GM12878 (cell line): ENCODE measurements at regions not wholly inside any gene's neighbourhood (a gene's known extent, or its start where the extent isn't known, plus 50 kb on each side); places are given as distances from the start of the nearest gene placed in this dataset.

Experiments used
- ATAC-seq: fragments of 200-7000 bp; cut with Tn5 transposase; 3 replicates; pipeline ENCODE4 v1.9.1; 2020; ENCODE audit warnings: mild to moderate bottlenecking, moderate library complexity
- BruUV-seq: library from RNA; stranded (reverse); fragments of 400-500 nt; replicated peaks from 2 replicates; lab custom pipeline; 2021; lab: Mats Ljungman, UMichigan
- CTCF ChIA-PET: fragments of 300-600 bp; sonication (Branson Sonifier 250); formaldehyde crosslinking; extraction: SDS; loops from one replicate; lab custom pipeline; 2021; ENCODE audit warnings: inconsistent platforms; lab: Yijun Ruan, JAX
- POLR2A ChIA-PET: fragments of 350-600 bp; formaldehyde crosslinking; extraction: SDS; loops from one replicate; lab custom pipeline; 2021; ENCODE audit warnings: inconsistent platforms; lab: Charles Lee
- RAD21 ChIA-PET: fragments of 300-600 bp; sonication (Branson Sonifier 250); formaldehyde crosslinking; loops from one replicate; lab custom pipeline; 2023; ENCODE audit warnings: antibody characterized with exemption; ENCODE audit not compliant: unreplicated experiment; lab: Charles Lee
- SMC1A ChIA-PET: fragments of 300-600 bp; sonication (Branson Sonifier 250); formaldehyde crosslinking; loops from one replicate; lab custom pipeline; 2023; ENCODE audit not compliant: unreplicated experiment, uncharacterized antibody; lab: Charles Lee
- DNase-seq: peaks from one replicate; pipeline ENCODE4 v3.0.0-alpha.2; 2011; ENCODE audit warnings: low read depth, low spot score
- FAIRE-seq: peaks from 3 replicates; lab custom pipeline; 2011; peaks lifted over from hg19 to GRCh38; lab: Jason Lieb, UNC
- H2AFZ ChIP-seq: 2 replicates; pipeline ENCODE4 v1.6.0; 2011; ENCODE audit warnings: low read depth, low read length, control low read depth; ENCODE audit not compliant: control insufficient read depth
- H3K27ac ChIP-seq: 2 replicates; pipeline ENCODE4 v1.5.1; 2011; ENCODE audit warnings: control low read depth; ENCODE audit not compliant: control insufficient read depth, insufficient read depth
- H3K27me3 ChIP-seq, 2 experiments: replicated peaks in 1 of 2; 2 replicates each; pipeline versions ENCODE4 v1.6.0 to v1.6.1; 2011; ENCODE audit warnings: low read length in 1 of 2; ENCODE audit not compliant: control insufficient read depth in 2 of 2, insufficient read depth in 2 of 2
- H3K36me3 ChIP-seq, 2 experiments: 2 replicates each; pipeline ENCODE4 v1.5.1; 2011; ENCODE audit warnings: low read length in 1 of 2; ENCODE audit not compliant: control insufficient read depth in 2 of 2, insufficient read depth in 2 of 2
- H3K4me1 ChIP-seq: 2 replicates; pipeline ENCODE4 v1.6.1; 2011; ENCODE audit warnings: mild to moderate bottlenecking, low read length, moderate library complexity, mixed read lengths; ENCODE audit not compliant: control insufficient read depth, insufficient read depth
- H3K4me2 ChIP-seq: 2 replicates; pipeline ENCODE4 v1.6.0; 2011; ENCODE audit warnings: control low read depth; ENCODE audit not compliant: control insufficient read depth, insufficient read depth
- H3K4me3 ChIP-seq: fragments of 200-600 bp; sonication (generic); 2 replicates; pipeline ENCODE4 v1.5.1; 2016
- H3K79me2 ChIP-seq: 2 replicates; pipeline ENCODE4 v1.6.0; 2011; ENCODE audit warnings: low read length; ENCODE audit not compliant: control insufficient read depth, insufficient read depth
- H3K9ac ChIP-seq: 2 replicates; pipeline ENCODE4 v1.8.0; 2011; ENCODE audit warnings: low read length, control low read depth, mixed read lengths; ENCODE audit not compliant: control insufficient read depth, insufficient read depth
- H3K9me3 ChIP-seq: replicated peaks from 3 replicates; pipeline ENCODE4 v1.5.1; 2011; ENCODE audit warnings: mild to moderate bottlenecking, low read length; ENCODE audit not compliant: control insufficient read depth, insufficient read depth
- H4K20me1 ChIP-seq: 2 replicates; pipeline ENCODE4 v1.6.0; 2011; ENCODE audit not compliant: control insufficient read depth, insufficient read depth
- ASH2L ChIP-seq: fragments of 300-600, 200-600 bp; sonication (generic); IDR thresholded peaks from 2 replicates; pipeline ENCODE4 v1.6.1; 2017; ENCODE audit warnings: low read depth, mild to moderate bottlenecking, borderline replicate concordance
- E4F1 ChIP-seq: fragments of 450-650 bp; IDR thresholded peaks from 2 replicates; pipeline ENCODE4 v1.6.1; 2018; ENCODE audit warnings: borderline replicate concordance, mild to moderate bottlenecking; ENCODE audit not compliant: partially characterized antibody
- JUND ChIP-seq: IDR thresholded peaks from 2 replicates; pipeline ENCODE4 v1.6.1; 2012; ENCODE audit warnings: low read depth, mild to moderate bottlenecking, low read length, improper control_type of control experiment, moderate library complexity
- NR2F1 ChIP-seq: fragments of 450-650 bp; conservative IDR thresholded peaks from 2 replicates; pipeline ENCODE4 v1.6.1; 2017; ENCODE audit warnings: mild to moderate bottlenecking
- PKNOX1 ChIP-seq: fragments of 450-650 bp; IDR thresholded peaks from 2 replicates; pipeline ENCODE4 v1.6.1; 2016; ENCODE audit warnings: mild to moderate bottlenecking
- SMC3 ChIP-seq: IDR thresholded peaks from 2 replicates; pipeline ENCODE4 v1.6.1; 2011; ENCODE audit warnings: low read length, improper control_type of control experiment, borderline replicate concordance
- TARDBP ChIP-seq: IDR thresholded peaks from 2 replicates; pipeline ENCODE4 v1.6.1; 2016; ENCODE audit warnings: borderline replicate concordance
- WGBS: methylation state at CpG from one replicate; pipeline ENCODE4 v1.1.6; 2016; ENCODE audit warnings: low lambda C conversion rate; ENCODE audit not compliant: insufficient replicate concordance, insufficient coverage; ENCODE audit errors: missing lambda C conversion rate; 5-methylcytosine and 5-hydroxymethylcytosine counted together
- in situ Hi-C: fragments of 300-500 bp; cut with MboI; formaldehyde crosslinking; loops from 9 replicates; pipeline ENCODE4 v1.14.3; 2018; ENCODE audit warnings: mixed read lengths
- intact Hi-C: fragments of 100-400 bp; cut with micrococcal nuclease; formaldehyde crosslinking; loops from one replicate; pipeline ENCODE4 v1.14.2; 2022; ENCODE audit not compliant: unreplicated experiment
- TF ChIP-seq, protein P1 (sequence below): fragments of 450-650 bp; IDR thresholded peaks from 2 replicates; pipeline ENCODE4 v1.6.1; 2017; ENCODE audit warnings: borderline replicate concordance

GRCh38 chr3:17850448-17850847, 108.0 kb upstream of the TBC1D5 start:
- H3K27ac ChIP-seq, result no peak overlapping the region
- H4K20me1 ChIP-seq, result no peaks in the 10 kb centered on the region
- RAD21 ChIA-PET, result no interaction called here
- H3K4me3 ChIP-seq, result no peak overlapping the region
- POLR2A ChIA-PET, result no interaction called here
- intact Hi-C loops, result no loop called here
- ATAC-seq (no peak), FAIRE-seq (no peak), DNase-seq (no peak)
- TF ChIP-seq JUND, result no peak
- TF ChIP-seq PKNOX1, result no peak
- TF ChIP-seq, protein P1, sequence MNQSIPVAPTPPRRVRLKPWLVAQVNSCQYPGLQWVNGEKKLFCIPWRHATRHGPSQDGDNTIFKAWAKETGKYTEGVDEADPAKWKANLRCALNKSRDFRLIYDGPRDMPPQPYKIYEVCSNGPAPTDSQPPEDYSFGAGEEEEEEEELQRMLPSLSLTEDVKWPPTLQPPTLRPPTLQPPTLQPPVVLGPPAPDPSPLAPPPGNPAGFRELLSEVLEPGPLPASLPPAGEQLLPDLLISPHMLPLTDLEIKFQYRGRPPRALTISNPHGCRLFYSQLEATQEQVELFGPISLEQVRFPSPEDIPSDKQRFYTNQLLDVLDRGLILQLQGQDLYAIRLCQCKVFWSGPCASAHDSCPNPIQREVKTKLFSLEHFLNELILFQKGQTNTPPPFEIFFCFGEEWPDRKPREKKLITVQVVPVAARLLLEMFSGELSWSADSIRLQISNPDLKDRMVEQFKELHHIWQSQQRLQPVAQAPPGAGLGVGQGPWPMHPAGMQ, result no peak
- H3K9me3 ChIP-seq, result no peaks in the 10 kb centered on the region
- H3K27me3 ChIP-seq, result no peaks in the 10 kb centered on the region
- H2AFZ ChIP-seq, result no peak overlapping the region
- SMC1A ChIA-PET, result no interaction called here
- no peaks in the 10 kb centered on the region for H3K4me1 ChIP-seq
- no peaks in the 10 kb centered on the region for H3K36me3 ChIP-seq
- in situ Hi-C loops, result no loop called here
- no peaks in the 10 kb centered on the region for H3K79me2 ChIP-seq
- H3K9ac ChIP-seq, result no peak overlapping the region
- H3K4me2 ChIP-seq, result no peak overlapping the region
- CTCF ChIA-PET, result no interaction called here
- BruUV-seq, result no TSS peak

DNA sequence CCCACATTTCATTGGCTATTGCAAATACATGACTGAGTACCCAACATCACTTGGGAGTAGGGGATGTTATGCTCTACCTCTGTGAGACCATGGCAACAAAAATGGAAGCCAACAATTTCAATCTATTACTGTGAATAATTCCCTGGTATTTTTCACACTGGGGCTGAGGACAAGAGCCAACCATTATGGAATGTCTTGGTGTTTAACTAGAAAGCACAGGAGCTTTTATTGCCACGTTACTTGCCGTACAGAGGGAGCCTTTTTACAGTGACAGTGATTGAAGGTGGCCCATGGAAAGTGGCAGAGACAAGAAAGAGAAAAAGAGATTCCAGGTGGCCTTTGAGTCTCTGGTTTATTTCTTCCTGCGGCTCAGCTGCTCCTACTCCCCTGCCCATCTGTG, 105.7 kb upstream of the TBC1D5 start:
- H3K4me2 ChIP-seq, result no peak overlapping the region
- no peaks in the 10 kb centered on the region for H4K20me1 ChIP-seq
- 48% methylated on average over 3 of the region's 3 CpGs for WGBS
- no TSS peak for BruUV-seq
- DNase-seq (no peak), FAIRE-seq (no peak), ATAC-seq (no peak)
- CTCF ChIA-PET, result no interaction called here
- no peak overlapping the region for H3K9ac ChIP-seq
- no peaks in the 10 kb centered on the region for H3K27me3 ChIP-seq
- intact Hi-C loops (no loop called here), in situ Hi-C loops (loop anchor here (25.0 kb wide), 1 partner anchor 1236 kb away; the partner anchor contains the start of gene DAZL)
- no peaks in the 10 kb centered on the region for H3K4me1 ChIP-seq
- POLR2A ChIA-PET, result no interaction called here
- no peaks in the 10 kb centered on the region for H3K36me3 ChIP-seq
- H3K9me3 ChIP-seq, result no peaks in the 10 kb centered on the region
- H2AFZ ChIP-seq, result no peak overlapping the region
- RAD21 ChIA-PET, result no interaction called here
- no peak overlapping the region for H3K4me3 ChIP-seq
- no peak overlapping the region for H3K27ac ChIP-seq
- SMC1A ChIA-PET, result interaction anchor here (1.1 kb wide), 1 partner anchor 18 kb away, joined by 3 read pairs; no protein-coding TSS in a partner anchor
- no peaks in the 10 kb centered on the region for H3K79me2 ChIP-seq
- TF ChIP-seq NR2F1 (no peak), TARDBP (no peak), ASH2L (no peak), SMC3 (no peak), E4F1 (no peak)
